H4 (cell line): ENCODE measurements at regions not wholly inside any gene's neighbourhood (a gene's known extent, or its start where the extent isn't known, plus 50 kb on each side); places are given as distances from the start of the nearest gene placed in this dataset.

Source experiments
- DNase-seq: peaks from one replicate; pipeline ENCODE4 v3.0.0-alpha.2; 2015; ENCODE audit warnings: low spot score

DNA sequence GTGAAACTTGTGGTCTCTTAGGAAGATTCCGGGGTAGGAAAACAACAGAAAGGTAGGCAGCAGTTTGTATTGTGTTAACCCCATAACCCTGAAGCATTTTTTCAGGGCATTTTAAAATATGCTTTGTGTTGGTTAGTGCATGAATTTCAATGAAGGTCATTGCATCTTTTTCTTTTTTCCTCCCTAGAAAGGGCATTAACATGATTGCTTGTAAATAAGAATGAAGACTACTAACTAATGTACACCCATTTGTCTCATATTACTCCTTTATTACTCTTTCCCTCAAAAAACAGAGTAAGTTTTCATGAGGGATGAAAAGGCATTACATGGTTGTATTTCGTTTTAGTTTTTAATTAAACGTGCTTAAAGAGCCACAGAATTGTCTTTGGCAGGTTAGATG, 141.4 kb downstream of the OGFRL1 start:
- no peak for DNase-seq

DNA sequence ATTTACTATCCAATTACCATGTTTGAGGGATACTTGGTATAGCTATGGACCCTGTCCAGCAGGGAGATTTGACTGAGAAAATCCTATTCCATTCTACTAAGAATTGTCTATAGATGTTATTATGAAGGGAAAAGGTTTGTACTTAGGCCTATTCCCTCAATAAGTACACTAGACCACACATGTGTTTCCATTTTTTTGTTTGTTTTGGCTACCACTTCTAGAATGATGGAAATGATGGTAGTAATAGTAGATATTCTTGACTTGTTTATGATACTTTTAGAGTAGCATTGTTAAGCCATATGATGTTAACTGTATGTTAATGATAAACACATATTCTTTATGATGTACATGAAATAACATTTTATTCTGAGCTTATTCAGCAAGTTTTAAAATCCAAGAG, 144.8 kb downstream of the OGFRL1 start:
- DNase-seq: no peak

DNA sequence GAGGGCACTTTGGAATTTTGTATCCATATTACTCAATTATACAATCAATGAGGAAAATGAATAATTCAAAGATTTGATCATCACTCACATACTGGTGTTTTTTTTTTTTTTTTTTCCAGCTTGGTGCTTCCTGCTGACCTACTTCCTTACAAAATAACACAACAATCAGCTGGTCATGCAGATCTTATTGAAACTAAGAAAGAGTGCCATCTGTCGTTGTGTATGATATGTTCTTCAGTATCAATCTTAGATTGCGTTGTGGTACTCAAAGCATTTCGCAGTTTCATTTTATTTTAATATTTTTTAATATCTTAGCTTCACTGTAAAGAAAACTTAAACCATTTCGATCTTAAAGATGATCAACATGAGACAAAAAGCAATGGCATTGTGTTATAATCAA, 155.6 kb downstream of the OGFRL1 start:
- DNase-seq: no peak

DNA sequence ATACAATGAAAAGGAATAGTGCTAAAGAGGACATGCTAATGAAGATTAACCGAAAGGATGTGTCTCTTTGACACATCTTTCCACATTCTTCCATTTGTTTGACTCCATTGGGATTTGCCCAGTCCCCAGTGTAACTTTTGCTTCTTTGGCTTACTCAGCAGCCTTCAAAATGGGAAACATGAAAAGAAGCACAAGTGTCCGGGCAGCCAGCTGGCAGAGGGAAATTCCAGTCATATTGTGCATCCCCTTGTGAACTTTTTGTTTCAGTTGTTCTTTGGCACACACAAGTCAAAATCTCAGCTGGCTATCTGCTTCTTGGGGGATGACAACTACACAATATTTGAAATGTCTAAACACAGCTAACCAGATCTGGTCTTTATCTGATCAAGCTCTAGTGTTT, 157.4 kb downstream of the OGFRL1 start:
- no peak for DNase-seq

DNA sequence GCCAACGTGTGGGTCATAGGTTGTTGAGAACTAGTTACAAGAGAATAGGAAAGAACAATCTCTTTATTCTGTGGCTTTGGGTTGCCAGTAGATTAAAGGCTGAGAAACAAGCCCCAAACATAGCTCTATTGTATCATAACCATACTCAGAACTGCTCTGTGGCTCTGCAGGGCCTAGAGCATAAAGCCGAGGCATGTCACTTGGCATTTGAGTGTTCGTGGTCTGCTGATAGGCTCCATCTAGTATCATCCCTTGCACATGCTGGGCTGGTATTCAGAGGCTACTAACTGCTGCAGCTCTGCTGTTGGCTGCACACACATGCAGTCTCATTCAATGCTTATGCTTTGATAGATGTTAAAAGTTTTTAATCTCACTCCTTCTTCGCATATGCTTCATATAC, 157.9 kb downstream of the OGFRL1 start:
- DNase-seq: no peak

DNA sequence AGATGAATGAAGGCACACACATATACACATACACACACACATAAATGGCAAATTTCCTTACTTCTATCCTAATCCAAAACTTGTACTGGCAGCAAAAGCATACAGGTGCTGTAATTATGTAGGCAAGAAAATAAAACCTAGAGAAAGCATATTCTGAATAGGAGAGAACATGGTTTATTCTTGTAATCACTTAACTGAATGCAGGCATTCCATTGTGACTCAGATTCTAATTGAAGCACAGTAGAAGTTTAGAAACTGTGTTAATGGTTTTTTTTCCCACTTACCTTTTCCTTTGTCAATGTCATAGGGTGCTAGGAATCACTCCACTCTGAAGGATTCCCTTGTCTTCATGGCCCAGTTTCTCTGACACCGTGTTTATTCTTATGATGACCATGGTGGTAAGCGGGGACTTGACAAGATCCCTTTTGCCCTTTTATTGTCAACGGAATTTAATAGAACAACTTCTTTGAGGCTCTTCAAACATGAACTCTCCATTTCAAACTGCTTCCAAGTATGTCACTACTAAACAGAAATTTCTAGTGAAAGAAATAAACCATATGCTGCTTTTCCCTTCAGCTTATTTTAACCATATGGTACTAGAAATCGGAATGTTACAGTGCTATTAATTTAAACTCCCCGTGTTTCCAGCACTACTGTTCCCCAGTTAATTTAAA, 164.2 kb downstream of the OGFRL1 start:
- DNase-seq: no peak

DNA sequence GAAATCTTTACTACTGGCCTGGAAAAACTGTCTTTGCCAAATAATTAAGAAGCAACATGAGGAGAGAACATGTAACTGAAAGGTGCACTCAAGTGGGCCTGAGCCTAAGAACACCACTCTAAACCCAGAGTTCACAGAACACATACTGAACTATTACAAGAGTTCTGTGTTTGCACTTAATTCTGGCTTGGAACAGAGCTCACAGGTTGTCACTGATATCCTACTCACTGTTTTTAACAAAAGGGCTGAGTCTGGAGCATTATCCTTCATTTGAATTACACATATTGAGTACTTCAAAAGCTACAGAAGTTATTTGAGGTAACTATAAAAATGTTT, 164.7 kb downstream of the OGFRL1 start:
- DNase-seq: no peak

DNA sequence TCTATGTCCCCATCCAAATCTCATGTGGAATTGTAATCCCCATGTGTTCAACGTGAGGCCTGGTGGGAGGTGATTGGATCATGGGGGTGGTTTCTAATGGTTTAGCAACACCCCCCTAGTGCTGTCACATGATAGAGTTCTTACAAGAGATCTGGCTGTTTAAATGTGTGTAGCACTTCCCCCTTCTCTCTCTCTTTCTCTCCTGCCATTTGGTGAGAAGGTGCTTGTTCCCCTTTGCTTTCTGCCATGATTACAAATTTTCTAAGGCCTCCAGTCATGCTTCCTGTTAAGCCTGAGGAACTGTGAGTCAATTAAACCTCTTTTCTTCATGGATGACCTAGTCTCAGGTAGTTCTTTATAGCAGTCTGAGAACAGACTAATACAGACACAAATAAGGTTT, 165.4 kb downstream of the OGFRL1 start:
- DNase-seq: no peak

DNA sequence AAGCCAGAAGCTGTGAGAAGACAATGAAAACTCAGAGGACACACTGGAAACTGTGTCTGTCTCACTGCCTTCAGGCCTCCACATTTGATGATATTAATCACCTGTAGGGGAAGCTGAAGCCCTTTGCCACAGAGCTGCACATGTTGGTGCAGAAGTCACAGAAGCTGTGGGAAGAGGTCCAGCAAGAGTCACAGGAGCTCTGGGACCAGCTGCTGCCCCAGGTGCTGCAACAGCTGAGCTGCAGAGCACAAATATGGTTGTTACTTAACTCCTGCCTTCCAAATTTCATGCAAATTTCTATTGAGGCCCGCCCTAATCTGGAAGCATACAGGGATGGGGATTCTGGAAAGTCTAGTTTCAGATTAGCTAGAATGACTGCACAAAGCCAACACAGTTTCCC, 169.3 kb downstream of the OGFRL1 start:
- no peak for DNase-seq

DNA sequence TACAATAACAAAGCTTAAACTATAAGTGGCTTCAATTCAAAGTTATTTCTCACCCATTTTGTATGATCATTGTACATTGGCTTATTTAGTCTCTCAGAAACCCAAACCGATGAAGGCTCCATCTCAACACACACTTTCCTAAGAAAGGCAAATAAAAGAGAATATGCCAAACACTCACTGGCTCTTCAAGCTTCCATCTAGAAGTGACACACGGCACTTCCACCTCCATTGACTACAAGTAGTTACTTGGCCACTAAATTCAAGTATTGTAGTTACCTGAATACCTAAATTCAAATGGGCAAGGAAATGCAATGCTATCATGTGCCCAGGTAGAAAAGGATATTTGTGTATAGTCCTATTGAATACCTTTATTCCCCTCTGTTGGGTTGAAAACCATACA, 170.6 kb downstream of the OGFRL1 start:
- DNase-seq: no peak

DNA sequence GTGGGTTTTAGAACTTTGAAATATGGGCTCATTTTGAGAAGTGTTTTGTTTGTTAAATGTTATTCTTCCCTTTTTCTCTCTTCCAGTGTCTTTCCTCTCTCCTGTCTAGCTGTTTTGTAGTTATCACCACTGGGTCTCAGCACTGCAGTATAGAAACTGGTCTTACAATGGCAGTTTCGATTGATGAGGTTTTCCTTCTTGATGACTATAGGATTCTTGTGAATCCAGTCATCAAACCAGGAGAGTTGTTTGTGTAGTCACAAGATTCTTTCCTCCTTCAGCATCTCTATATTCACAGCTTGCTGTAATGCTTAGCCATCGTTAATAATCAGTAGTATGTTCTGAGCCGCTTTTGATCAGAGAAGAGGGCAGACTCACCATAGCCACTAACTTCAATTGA, 172.3 kb downstream of the OGFRL1 start:
- no peak for DNase-seq

DNA sequence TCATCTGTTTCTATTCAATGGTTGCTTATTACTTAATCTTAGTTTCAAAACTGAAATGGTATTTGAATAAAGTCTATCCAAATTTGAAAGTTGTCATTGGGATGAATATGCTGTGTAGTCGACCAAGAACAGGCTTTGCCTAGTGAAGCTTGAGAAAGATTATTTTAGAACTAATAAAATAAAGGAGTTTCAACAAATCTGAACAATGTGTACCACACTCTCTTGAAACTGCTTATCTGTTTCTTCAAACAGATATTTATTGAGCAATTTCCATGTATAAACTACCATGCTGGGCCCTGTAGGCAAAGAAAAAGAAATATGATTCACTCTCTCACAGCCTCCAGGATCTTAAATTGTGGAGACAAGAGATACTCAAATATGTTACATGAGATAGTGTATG, 174.4 kb downstream of the OGFRL1 start:
- DNase-seq: no peak

DNA sequence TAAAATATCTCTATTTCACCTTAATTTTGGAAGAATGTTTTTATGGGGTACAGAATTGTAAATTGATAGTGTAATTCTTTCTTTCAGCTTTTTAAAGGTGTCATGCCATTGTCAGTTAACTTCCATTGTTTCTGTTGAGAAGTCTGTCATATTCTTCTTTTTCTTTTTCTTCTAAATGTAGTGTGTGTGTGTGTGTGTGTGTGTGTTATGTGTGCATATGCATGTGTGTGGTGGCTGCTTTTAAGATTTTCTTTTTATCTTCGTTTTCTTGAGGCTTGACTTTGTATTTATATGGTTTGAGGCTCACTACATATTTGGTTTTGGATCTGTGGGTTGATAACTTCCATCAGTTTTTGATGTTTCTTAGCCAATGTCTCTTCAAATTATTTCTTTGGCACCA, 176.5 kb downstream of the OGFRL1 start:
- no peak for DNase-seq

DNA sequence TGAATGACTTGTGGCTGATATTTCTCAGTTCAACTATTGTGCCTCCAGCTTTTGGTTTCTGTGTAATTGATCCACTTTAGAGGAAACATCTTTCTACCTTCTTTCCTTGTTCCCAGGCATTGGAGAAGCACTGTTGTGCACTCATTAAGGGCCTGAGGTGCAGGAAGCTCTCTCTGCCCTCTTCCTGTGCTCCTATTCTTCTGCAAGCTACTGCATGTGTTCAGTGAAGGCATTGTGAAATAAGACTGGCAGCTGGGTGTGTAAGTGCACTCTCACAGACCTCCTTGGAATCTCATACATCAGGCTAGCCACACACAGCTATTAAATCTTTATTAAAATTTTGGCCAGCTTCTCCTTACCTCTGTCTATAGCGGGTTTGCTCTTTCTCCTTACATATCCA, 177.8 kb downstream of the OGFRL1 start:
- no peak for DNase-seq

DNA sequence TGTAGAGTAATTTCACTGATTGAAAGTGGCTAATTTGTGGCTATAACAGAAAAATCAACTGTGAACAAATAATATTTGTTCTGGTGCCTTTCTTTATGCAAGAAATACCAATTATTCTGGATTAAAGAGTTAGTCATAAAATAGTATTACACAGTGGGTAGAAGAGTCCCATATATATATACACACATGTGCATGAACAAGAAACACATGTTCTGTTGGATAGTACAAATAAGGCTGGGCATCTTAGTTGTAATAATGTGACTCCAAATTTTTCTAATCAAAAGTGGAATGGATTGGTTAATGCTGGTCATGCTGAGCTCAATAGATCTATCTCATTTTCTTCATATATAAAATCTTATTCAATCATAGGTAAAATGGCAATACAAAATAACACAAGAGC, 179.4 kb downstream of the OGFRL1 start:
- DNase-seq: no peak

DNA sequence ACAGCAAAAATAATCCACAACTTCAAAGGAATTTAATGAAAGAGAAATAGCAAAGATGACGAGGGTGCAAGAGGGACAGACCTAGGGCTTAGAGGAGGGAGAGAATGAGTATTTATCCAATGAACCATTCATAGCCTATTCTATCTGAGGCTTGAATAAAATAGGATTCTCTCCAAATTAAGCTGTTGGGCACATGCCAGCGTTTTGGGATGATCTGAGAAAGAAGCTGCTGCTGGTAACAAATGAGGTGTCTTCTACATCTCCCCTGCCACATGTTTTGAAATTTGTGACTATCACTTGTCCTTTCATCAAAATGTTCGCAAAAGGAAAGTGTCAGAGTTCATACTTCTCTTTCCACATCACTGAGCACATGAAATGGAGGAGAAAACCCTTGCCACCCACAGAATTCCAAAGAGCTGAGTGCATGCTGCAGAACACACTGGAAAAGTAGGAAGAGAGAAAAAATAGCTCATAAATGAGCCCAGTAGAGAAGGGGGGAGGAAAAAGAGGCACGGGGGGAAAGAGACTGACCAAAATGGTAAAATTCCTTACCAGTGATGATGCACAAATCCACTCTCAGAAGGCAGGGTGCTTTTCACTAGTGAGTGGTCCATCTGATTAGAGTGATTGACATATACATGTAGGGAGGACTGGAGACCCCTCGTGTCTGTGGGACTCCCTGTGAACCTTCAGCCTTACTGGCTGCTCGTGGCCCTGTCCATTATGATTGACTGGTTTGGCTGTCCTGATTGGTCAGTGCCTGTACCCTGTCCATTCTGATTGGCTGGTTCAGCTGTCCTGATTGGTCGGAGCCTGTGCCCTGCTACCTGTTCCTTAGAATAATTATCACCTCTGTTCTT, 180.5 kb downstream of the OGFRL1 start:
- DNase-seq: peak; percentile 63

DNA sequence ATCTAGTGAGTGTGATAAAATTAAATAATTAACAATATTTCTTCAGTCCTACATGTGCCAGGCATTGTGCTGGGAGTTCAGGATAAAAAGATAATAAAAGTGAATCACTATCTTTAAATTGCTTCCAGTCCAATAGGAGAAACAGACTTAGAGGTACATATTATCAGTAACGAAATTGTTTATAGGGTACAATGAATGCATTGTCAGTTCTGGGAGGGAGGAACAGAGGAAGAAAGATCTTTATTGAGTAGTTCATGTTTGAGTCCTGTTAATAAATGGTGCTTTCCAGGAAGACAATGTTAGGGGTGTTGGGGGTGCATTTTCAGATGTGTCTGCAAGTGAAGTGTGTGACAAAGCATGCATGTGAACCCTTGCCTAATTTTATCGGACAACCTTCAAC, 183.1 kb downstream of the OGFRL1 start:
- DNase-seq: no peak

DNA sequence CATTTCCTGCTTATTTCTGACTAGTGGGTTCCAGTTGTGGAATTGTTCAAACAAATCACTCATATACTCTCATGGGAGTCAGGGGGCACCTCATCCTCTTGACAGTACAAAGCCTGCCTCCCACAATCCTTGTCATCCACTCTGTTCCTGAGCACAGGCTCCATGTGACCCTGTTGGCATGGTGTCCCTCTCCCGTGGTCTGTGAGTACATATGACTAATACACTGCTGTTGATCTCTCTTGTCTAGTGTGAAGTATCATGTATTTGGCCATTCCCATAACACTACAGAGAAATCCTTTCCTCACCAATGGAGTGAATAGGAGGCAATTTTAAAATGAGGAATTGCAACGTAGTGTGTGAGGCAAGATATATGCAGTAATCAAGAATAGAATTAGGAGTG, 185.3 kb downstream of the OGFRL1 start:
- peak; percentile 90 for DNase-seq

DNA sequence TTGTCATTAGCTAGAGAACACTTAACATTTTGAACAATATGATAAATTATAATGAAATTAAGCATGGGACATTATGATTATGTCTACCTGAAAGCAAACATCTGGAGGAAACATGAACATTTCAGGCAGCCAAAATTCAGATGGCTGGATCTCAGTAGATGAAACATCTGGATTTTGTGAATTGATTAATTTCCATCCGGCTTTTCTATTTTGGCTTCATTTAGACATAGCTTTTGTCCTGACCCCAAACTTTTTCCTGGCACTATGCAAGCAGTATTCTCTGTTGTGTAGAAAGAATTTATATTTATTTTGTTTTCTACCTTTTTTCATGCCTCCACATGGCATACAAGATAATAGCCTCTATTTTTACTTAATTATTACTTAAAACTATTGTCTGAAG, 186.3 kb downstream of the OGFRL1 start:
- DNase-seq: no peak

DNA sequence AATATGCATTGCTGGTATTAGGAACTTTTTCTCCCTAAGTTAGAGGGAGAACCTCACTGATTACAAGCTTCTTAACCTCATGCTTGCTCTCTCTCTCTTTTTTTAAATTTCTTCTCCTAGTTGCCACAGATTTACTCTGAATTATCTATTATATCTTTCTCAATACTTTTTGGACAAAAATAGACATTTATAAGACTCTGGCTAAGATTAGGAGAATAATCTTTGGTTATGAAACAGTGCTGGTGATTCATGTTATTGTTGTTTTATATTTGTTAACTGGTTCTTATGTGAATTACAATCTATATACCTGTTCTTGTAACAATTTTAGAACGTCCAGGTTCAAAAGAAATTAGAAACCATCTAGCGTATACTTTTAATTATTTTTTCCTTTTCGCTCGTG, 187.8 kb downstream of the OGFRL1 start:
- DNase-seq: no peak

DNA sequence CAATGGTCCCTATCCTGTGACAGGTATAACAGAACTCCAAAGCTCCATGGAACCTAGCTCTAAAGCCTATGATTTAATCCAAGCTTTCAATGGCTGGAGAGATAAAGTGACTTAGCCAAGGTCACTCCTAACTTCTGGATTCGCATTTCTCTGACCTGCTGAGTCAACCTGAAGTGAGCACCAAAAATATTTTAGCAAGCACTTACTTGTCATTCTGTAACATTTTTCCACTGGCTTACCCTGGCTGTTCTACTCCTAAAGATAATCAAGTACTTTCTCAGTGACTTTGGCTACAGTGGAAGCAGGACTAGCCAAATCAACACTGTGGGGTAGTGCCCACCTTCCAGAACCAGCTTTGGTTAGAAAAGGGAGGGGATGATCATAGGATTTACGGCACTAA, 188.3 kb downstream of the OGFRL1 start:
- no peak for DNase-seq

DNA sequence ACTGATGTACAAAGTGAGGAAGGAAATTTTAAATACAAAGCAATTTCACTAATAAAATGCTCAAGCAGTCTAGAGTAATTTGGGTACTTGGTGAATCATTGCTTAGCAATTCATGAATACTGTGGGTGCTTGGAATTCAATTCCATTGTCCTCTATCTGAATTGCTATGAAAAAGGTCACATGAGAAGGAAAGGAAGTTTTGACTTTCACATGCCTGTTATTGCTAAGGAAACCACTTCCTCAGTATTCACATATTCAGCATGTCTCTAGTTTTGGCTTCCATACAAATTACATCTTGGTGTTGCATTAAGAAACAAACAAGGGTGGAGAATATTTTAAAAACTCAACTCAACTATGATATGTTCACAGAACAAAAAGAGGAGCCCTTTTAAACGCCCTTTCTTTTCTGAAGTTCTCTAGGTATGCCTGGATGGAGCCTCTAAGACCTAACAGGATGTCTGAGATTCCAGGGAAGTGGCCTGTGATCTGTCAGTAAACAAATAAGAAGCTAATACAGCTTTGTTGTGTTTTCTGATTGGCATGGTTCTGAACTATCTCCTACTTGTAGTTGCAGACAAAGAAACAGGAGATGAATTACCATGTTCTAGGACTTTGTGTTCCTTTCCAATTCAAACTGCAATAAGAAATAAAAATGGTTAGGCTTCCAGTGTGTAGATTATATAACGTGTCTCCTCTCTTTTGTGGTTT, 190.4 kb downstream of the OGFRL1 start:
- peak; percentile 95 for DNase-seq

DNA sequence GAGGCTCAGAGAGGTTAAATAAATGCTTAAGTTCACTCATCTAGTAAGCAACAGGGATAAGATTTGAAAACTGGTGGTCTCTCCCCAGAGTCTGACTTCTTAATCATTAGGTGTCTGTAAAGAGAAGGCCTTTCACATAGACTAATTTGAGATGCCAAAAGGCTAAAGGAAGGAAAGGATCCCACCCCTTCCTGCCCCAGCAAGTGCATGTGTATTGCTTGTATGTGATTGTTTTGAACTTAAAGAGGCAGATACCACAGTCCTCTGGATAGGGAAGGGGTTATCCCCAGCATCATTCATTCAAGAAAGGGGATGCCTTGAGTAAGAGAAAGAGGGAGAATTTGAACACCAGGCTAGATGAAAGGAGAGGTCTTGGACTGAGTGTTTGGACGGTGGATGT, 192.0 kb downstream of the OGFRL1 start:
- DNase-seq: no peak
